H1 (cell line): ENCODE measurements at regions not wholly inside any gene's neighbourhood (a gene's known extent, or its start where the extent isn't known, plus 50 kb on each side); places are given as distances from the start of the nearest gene placed in this dataset.

Experiments used
- CTCF ChIA-PET: fragments of 300-600 bp; sonication (Branson Sonifier 250); formaldehyde crosslinking; loops from one replicate; lab custom pipeline; 2021; ENCODE audit not compliant: partially characterized antibody; lab: Charles Lee
- POLR2A ChIA-PET: fragments of 300-600 bp; sonication (Branson Sonifier 250); formaldehyde crosslinking; loops from one replicate; lab custom pipeline; 2021; ENCODE audit warnings: inconsistent platforms; ENCODE audit not compliant: partially characterized antibody; lab: Charles Lee
- DNase-seq, 2 experiments: peaks; one replicate each; pipeline versions ENCODE4 v3.0.0 to v3.0.0-alpha.2; 2010 to 2022; ENCODE audit warnings: low spot score in 2 of 2, low read depth in 1 of 2, mixed read lengths in 1 of 2
- FAIRE-seq: peaks from 2 replicates; lab custom pipeline; 2011; peaks lifted over from hg19 to GRCh38; lab: Jason Lieb, UNC
- H2AFZ ChIP-seq: 2 replicates; pipeline ENCODE4 v1.8.1; 2012; ENCODE audit warnings: low read length, inconsistent platforms
- H2AK5ac ChIP-seq: 2 replicates; pipeline ENCODE4 v1.6.1; 2013; ENCODE audit warnings: low read depth, low read length
- H2BK120ac ChIP-seq: replicated peaks from 2 replicates; pipeline ENCODE3; 2013; ENCODE audit warnings: low read depth, low read length, inconsistent platforms
- H2BK12ac ChIP-seq: 2 replicates; pipeline ENCODE4 v1.6.1; 2013; ENCODE audit warnings: low read depth, low read length
- H2BK15ac ChIP-seq: 2 replicates; pipeline ENCODE4 v1.6.1; 2013; ENCODE audit warnings: low read length
- H2BK20ac ChIP-seq: 2 replicates; pipeline ENCODE4 v1.6.1; 2013; ENCODE audit warnings: low read length
- H2BK5ac ChIP-seq: 2 replicates; pipeline ENCODE4 v1.6.1; 2013; ENCODE audit warnings: low read depth, low read length
- H3K14ac ChIP-seq: 2 replicates; pipeline ENCODE4 v1.6.1; 2013; ENCODE audit warnings: inconsistent platforms; ENCODE audit not compliant: insufficient read length
- H3K18ac ChIP-seq: 2 replicates; pipeline ENCODE4 v1.6.1; 2013; ENCODE audit warnings: low read length; ENCODE audit errors: extremely low read depth
- H3K23ac ChIP-seq: 2 replicates; pipeline ENCODE4 v1.6.1; 2013; ENCODE audit warnings: inconsistent platforms; ENCODE audit not compliant: insufficient read length
- H3K23me2 ChIP-seq: 2 replicates; pipeline ENCODE4 v1.6.1; 2013; ENCODE audit warnings: low read depth, low read length
- H3K27ac ChIP-seq: 2 replicates; pipeline ENCODE4 v1.6.1; 2011; ENCODE audit warnings: low read depth, low read length, inconsistent platforms
- H3K27me3 ChIP-seq, 4 experiments: replicated peaks in 1 of 4; 1 replicate in 1 of 4; 2 replicates in 3 of 4; pipeline versions ENCODE4 v1.6.1 to v1.8.1; 2011 to 2013; ENCODE audit warnings: low read length in 3 of 4, mild to moderate bottlenecking in 3 of 4, inconsistent platforms in 2 of 4, mixed read lengths in 2 of 4, moderate library complexity in 1 of 4; ENCODE audit not compliant: control insufficient read depth in 3 of 4, insufficient read depth in 3 of 4; ENCODE audit errors: extremely low read depth in 1 of 4
- H3K36me3 ChIP-seq, 4 experiments: 2 replicates each; pipeline versions ENCODE4 v1.6.1 to v1.8.1; 2011 to 2013; ENCODE audit warnings: mild to moderate bottlenecking in 4 of 4, low read length in 3 of 4, moderate library complexity in 2 of 4, control low read depth in 1 of 4, inconsistent platforms in 1 of 4; ENCODE audit not compliant: insufficient read depth in 4 of 4, control insufficient read depth in 2 of 4
- H3K4ac ChIP-seq: replicated peaks from 2 replicates; pipeline ENCODE3; 2013; ENCODE audit warnings: low read length, low read depth, mixed read lengths, inconsistent platforms; ENCODE audit not compliant: insufficient read length
- H3K4me1 ChIP-seq, 4 experiments: replicated peaks in 1 of 4; 1 replicate in 1 of 4; 2 replicates in 3 of 4; pipeline versions ENCODE4 v1.6.1 to v1.8.1; 2011 to 2013; ENCODE audit warnings: low read length in 3 of 4, inconsistent platforms in 2 of 4, mixed read lengths in 1 of 4; ENCODE audit not compliant: insufficient read depth in 4 of 4, control insufficient read depth in 3 of 4
- H3K4me2 ChIP-seq, 2 experiments: 2 replicates each; pipeline versions ENCODE4 v1.6.1 to v1.8.1; 2011 to 2013; ENCODE audit warnings: low read depth in 2 of 2, low read length in 2 of 2, control low read depth in 1 of 2, inconsistent platforms in 1 of 2, mild to moderate bottlenecking in 1 of 2; ENCODE audit not compliant: insufficient read depth in 1 of 2
- H3K4me3 ChIP-seq, 4 experiments: fragments of 200-600, 300-600 bp in 1 of 4; sonication (generic), shearing (Covaris generic), sonication (Bioruptor Twin) in 1 of 4; 2 replicates each; pipeline versions ENCODE4 v1.5.1 to v1.8.1; 2011 to 2016; ENCODE audit warnings: low read length in 4 of 4, low read depth in 3 of 4, control low read depth in 2 of 4, inconsistent platforms in 2 of 4, mild to moderate bottlenecking in 2 of 4, mixed read lengths in 1 of 4, moderate library complexity in 1 of 4; ENCODE audit not compliant: insufficient read depth in 2 of 4; ENCODE audit errors: extremely low read depth in 1 of 4
- H3K56ac ChIP-seq: replicated peaks from 2 replicates; pipeline ENCODE3; 2013; ENCODE audit warnings: low read depth, mild to moderate bottlenecking, mixed read lengths, low read length, inconsistent platforms; ENCODE audit not compliant: insufficient read length
- H3K79me1 ChIP-seq: 2 replicates; pipeline ENCODE4 v1.6.1; 2013; ENCODE audit warnings: low read depth, low read length, control low read depth
- H3K79me2 ChIP-seq, 2 experiments: 2 replicates each; pipeline versions ENCODE4 v1.6.1 to v1.8.1; 2012 to 2013; ENCODE audit warnings: low read length in 2 of 2, mild to moderate bottlenecking in 2 of 2, inconsistent platforms in 1 of 2; ENCODE audit not compliant: insufficient read depth in 2 of 2, control insufficient read depth in 1 of 2
- H3K9ac ChIP-seq, 4 experiments: replicated peaks in 1 of 4; 1 replicate in 1 of 4; 2 replicates in 3 of 4; pipeline versions ENCODE4 v1.6.1 to v1.8.1; 2011 to 2013; ENCODE audit warnings: low read depth in 3 of 4, low read length in 3 of 4, control low read depth in 2 of 4, mild to moderate bottlenecking in 2 of 4, moderate library complexity in 2 of 4, inconsistent platforms in 1 of 4; ENCODE audit errors: extremely low read depth in 1 of 4
- H3K9me3 ChIP-seq, 2 experiments: 2 replicates each; pipeline versions ENCODE4 v1.6.1 to v1.8.1; 2012 to 2013; ENCODE audit warnings: mild to moderate bottlenecking in 2 of 2, moderate library complexity in 2 of 2, control low read depth in 1 of 2, inconsistent platforms in 1 of 2, low read depth in 1 of 2, low read length in 1 of 2, mixed read lengths in 1 of 2; ENCODE audit not compliant: insufficient read depth in 2 of 2
- H4K20me1 ChIP-seq, 2 experiments: replicated peaks in 1 of 2; 2 replicates each; pipeline versions ENCODE3 to v1.8.1; 2011 to 2013; ENCODE audit warnings: inconsistent platforms in 2 of 2, low read length in 2 of 2, mild to moderate bottlenecking in 1 of 2; ENCODE audit not compliant: insufficient read depth in 2 of 2, control insufficient read depth in 1 of 2
- H4K5ac ChIP-seq: 2 replicates; pipeline ENCODE4 v1.6.1; 2013; ENCODE audit warnings: low read length, low read depth, mixed read lengths, inconsistent platforms; ENCODE audit not compliant: insufficient read length
- H4K8ac ChIP-seq: 2 replicates; pipeline ENCODE4 v1.8.0; 2013; ENCODE audit warnings: mild to moderate bottlenecking, moderate library complexity, low read length, inconsistent platforms; ENCODE audit not compliant: insufficient read depth; ENCODE audit errors: extremely low read depth
- H4K91ac ChIP-seq: replicated peaks from 2 replicates; pipeline ENCODE3; 2013; ENCODE audit warnings: low read length, mixed read lengths, inconsistent platforms; ENCODE audit not compliant: insufficient read length
- GTF2F1 ChIP-seq: IDR thresholded peaks from 2 replicates; pipeline ENCODE4 v1.6.1; 2012; ENCODE audit warnings: low read depth, low read length, improper control_type of control experiment, borderline replicate concordance
- KDM1A ChIP-seq: fragments of 200-600, 300-600 bp; sonication (generic); IDR thresholded peaks from 2 replicates; pipeline ENCODE4 v1.7.1; 2016; ENCODE audit warnings: mild to moderate bottlenecking, low read length, borderline replicate concordance
- TAF1 ChIP-seq: IDR thresholded peaks from 2 replicates; pipeline ENCODE4 v1.6.1; 2011; ENCODE audit warnings: mild to moderate bottlenecking, low read depth, low read length
- TCF12 ChIP-seq: IDR thresholded peaks from 2 replicates; pipeline ENCODE4 v1.6.1; 2011; ENCODE audit warnings: low read depth, mild to moderate bottlenecking, low read length
- WGBS, 2 experiments: shearing (Covaris generic) in 1 of 2; methylation state at CpG; one replicate each; pipeline versions ENCODE4 v1.1.6 to v1.1.7; 2013 to 2015; ENCODE audit warnings: low lambda C conversion rate in 2 of 2, mixed read lengths in 2 of 2, inconsistent platforms in 1 of 2, low coverage in 1 of 2, missing lambda C conversion rate in 1 of 2; ENCODE audit not compliant: insufficient replicate concordance in 2 of 2, insufficient coverage in 1 of 2, insufficient read length in 1 of 2; ENCODE audit errors: extremely low coverage in 1 of 2, missing lambda C conversion rate in 1 of 2; 5-methylcytosine and 5-hydroxymethylcytosine counted together

- Histone ChIP-seq H3K56ac (no peak overlapping the region), H2BK20ac (no peak overlapping the region), H3K27me3 (no peaks in the 10 kb centered on the region), H3K4ac (no peak overlapping the region), H3K18ac (no peak overlapping the region), H3K4me3 (no peak overlapping the region), H3K14ac (no peak overlapping the region), H3K27ac (no peak overlapping the region), H3K79me2 (no peaks in the 10 kb centered on the region), H3K9ac (no peak overlapping the region), H2AFZ (peak overlapping the region; percentile 76; the same call in 1 of the 2 replicates), H3K4me1 (no peaks in the 10 kb centered on the region), H2BK120ac (no peak overlapping the region), H4K8ac (no peak overlapping the region), H2AK5ac (no peak overlapping the region), H4K20me1 (no peaks in the 10 kb centered on the region), H3K9me3 (no peaks in the 10 kb centered on the region), H3K79me1 (no peaks in the 10 kb centered on the region), H4K91ac (no peak overlapping the region), H3K23me2 (no peaks in the 10 kb centered on the region), H3K4me2 (no peak overlapping the region), H4K5ac (no peak overlapping the region), H3K23ac (no peak overlapping the region), H2BK15ac (no peak overlapping the region), H2BK5ac (no peak overlapping the region), H2BK12ac (no peak overlapping the region), H3K36me3 (no peaks in the 10 kb centered on the region)
- TF ChIP-seq TCF12 (no peak), KDM1A (no peak), GTF2F1 (no peak), TAF1 (no peak)
- ChIA-PET POLR2A (no interaction called here), CTCF (interaction anchor here (0.6 to 4.9 kb wide), 7 partner anchors 10 to 461 kb away, joined by 3 to 23 read pairs (median 4); no protein-coding TSS in a partner anchor)
- FAIRE-seq (no peak), DNase-seq (no peak)
- WGBS, 2 experiments, result 93% methylated on average over 1 of the region's 1 CpG; no CpG with 5 or more reads in 1 of the 2 experiments
These were observed 418.7 kb downstream of the MTX2 start for GRCh38 chr2:176687944-176688343.
